GM12874 (cell line): ENCODE measurements at regions not wholly inside any gene's neighbourhood (a gene's known extent, or its start where the extent isn't known, plus 50 kb on each side); places are given as distances from the start of the nearest gene placed in this dataset.

Experiments
- CTCF ChIP-seq: IDR thresholded peaks from 2 replicates; pipeline ENCODE4 v1.5.1; 2011; ENCODE audit warnings: low read depth, mild to moderate bottlenecking, control low read depth, low read length, moderate library complexity; ENCODE audit not compliant: insufficient read depth

DNA sequence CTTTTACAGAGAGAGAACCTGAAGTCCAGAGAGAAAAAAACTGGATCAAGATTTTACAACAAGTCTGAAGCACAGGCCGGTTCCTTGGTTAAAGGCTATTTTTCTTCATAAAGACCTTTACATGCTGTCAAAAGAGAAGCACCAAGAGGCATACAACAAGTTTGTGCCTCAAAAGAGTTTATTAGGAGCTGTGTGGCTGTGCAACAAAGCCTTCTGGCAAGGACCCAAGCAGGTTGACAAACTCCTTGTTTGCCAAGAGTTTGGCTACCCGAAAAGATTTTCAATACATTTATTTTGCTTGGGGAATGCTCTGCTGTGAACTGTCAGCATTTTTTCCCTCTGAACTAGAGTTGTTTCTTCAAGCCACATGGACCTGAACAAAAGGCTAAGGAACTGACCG is 202.9 kb upstream of the RAD23B start:
- TF ChIP-seq CTCF = no peak

- no peak for TF ChIP-seq CTCF
These were observed 196.6 kb upstream of the RAD23B start for GRCh38 chr9:107086460-107086859.

DNA sequence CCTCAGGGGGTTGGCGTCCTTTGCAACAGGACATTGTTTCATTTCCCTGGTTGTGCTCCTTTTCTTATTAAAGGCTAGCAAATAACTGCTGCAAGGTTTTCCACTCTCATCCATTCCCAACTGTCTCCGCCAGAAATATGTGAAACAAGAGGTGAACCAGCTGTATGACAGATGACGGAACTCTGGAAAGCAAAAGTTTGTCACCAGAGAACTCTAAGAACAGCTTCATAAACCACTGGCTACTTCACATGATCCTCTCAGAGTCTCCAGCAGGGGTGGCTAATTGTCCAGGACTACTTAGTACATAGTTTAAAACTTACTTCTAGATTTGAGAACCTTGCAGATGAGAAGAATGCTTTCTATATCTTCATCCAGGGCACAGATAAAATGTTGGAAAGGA is 195.9 kb upstream of the RAD23B start:
- no peak for TF ChIP-seq CTCF

- no peak for TF ChIP-seq CTCF
These were observed 192.9 kb upstream of the RAD23B start for GRCh38 chr9:107090218-107090617.

DNA sequence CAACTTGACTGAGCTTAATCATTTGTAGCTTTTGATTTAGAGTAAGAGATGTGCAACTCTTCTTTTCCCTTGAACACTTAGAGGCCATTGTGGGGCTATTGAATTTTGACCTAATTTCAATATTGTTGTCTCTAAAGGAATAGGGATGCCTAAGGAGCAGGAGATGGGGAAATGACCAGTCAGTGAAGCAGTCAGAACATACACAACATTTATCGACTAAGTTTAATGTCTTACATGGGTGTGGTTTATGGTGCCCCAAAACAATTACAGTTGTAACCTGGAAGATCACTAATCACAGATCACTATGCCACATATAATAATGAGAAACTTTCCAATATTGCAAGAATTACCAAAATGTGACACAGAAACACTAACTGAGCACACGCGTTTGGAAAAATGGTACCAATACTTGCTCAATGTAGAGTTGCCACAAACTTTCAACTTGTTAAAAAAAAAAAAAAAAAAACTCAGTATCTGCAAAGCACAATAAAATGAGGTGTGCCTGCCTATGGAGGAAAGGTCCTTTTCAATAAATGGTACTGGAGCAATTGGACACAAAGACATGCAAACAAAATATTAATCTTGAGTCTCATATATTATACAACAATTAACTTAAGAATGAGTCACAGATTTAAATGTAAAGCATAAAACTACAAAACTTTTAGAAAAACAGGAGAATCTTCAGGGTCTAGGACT is 189.6 kb upstream of the RAD23B start:
- TF ChIP-seq CTCF = no peak

DNA sequence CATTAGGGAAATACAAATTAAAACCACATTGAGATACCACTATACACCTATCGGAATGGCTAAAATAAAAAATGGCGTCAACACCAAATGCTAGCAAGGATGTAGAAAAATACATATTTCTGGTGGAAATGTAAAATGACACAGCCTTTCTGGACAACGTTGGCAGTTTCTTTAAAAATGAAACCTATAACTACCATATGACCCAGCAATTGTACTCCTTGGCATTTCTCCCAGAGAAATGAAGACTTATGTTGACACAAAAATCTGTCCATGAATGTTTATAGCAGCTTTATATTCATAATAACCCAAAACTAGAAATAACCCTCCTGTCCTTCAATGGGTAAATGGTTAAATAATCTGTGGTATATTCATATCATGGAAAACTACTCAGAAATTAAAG is 188.7 kb upstream of the RAD23B start:
- no peak for TF ChIP-seq CTCF

DNA sequence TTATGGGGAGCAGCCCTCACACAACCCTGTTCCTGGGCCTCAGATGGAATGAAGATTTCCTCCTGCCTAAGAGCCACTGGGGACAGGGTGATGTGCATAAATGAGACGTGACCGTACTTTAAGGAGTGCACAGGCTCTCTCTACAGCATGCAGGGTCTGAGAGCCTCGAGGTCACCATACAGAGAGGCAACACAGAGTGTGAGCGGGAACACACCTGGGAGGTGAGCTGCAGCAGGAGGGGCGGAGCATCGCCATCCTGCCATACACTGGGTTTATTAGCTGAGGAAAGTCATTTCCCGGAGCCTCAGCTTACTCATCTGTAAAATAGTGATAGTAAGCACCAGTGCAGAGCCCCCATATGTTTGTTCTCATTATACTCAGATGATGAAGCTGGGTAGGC is 182.5 kb upstream of the RAD23B start:
- TF ChIP-seq CTCF = no peak
